K562 (cell line): ENCODE measurements at regions not wholly inside any gene's neighbourhood (a gene's known extent, or its start where the extent isn't known, plus 50 kb on each side); places are given as distances from the start of the nearest gene placed in this dataset.

Experiments used
- ATAC-seq: fragments of 200-7000 bp; cut with Tn5 transposase; 3 replicates; pipeline ENCODE4 v1.9.1; 2020; ENCODE audit warnings: moderate library complexity
- BruUV-seq: library from RNA; stranded (reverse); fragments of 400-500 nt; replicated peaks from 2 replicates; lab custom pipeline; 2021; lab: Mats Ljungman, UMichigan
- CTCF ChIA-PET: fragments of 300-600 bp; formaldehyde crosslinking; extraction: SDS; loops from one replicate; lab custom pipeline; 2021; ENCODE audit warnings: low intra/inter-chr PET ratio; lab: Yijun Ruan, JAX
- POLR2A ChIA-PET: fragments of 300-600, 350-650 bp; sonication (Branson Sonifier 250); formaldehyde crosslinking; extraction: SDS; loops from one replicate; lab custom pipeline; 2021; ENCODE audit warnings: antibody characterized with exemption, inconsistent platforms; lab: Yijun Ruan, JAX
- DNase-seq, 4 experiments: peaks; one replicate each; pipeline versions ENCODE4 v3.0.0 to v3.0.0-alpha.2; 2011 to 2018; ENCODE audit warnings: low spot score in 3 of 4, mixed read lengths in 3 of 4; ENCODE audit errors: extremely low read depth in 1 of 4
- FAIRE-seq: peaks from 2 replicates; lab custom pipeline; 2011; peaks lifted over from hg19 to GRCh38; lab: Jason Lieb, UNC
- H2AFZ ChIP-seq: 2 replicates; pipeline ENCODE4 v1.6.0; 2011; ENCODE audit warnings: low read depth, low read length, control low read depth, inconsistent platforms
- H3K27ac ChIP-seq: fragments of 200-600 bp; 3 replicates; pipeline ENCODE4 v1.8.0; 2011; ENCODE audit warnings: low read depth, mild to moderate bottlenecking, control low read depth, inconsistent platforms, low read length, moderate library complexity, mixed read lengths; ENCODE audit errors: extremely low read depth
- H3K27me3 ChIP-seq, 2 experiments: fragments of 300-600 bp in 1 of 2; 2 replicates in 1 of 2; 3 replicates in 1 of 2; pipeline versions ENCODE4 v1.6.0 to v1.8.0; 2011; ENCODE audit warnings: inconsistent platforms in 2 of 2, low read length in 2 of 2, mild to moderate bottlenecking in 1 of 2, mixed read lengths in 1 of 2, moderate library complexity in 1 of 2; ENCODE audit not compliant: control insufficient read depth in 2 of 2, insufficient read depth in 2 of 2
- H3K36me3 ChIP-seq: fragments of 300-600 bp; 3 replicates; pipeline ENCODE4 v1.8.0; 2011; ENCODE audit warnings: mild to moderate bottlenecking, low read length, inconsistent platforms; ENCODE audit not compliant: control insufficient read depth, insufficient read depth
- H3K4me1 ChIP-seq, 2 experiments: fragments of 200-600 bp in 1 of 2; replicated peaks in 1 of 2; 2 replicates in 1 of 2; 3 replicates in 1 of 2; pipeline versions ENCODE4 v1.5.1 to v1.8.0; 2011; ENCODE audit warnings: inconsistent platforms in 2 of 2, low read length in 2 of 2, mild to moderate bottlenecking in 1 of 2, mixed read lengths in 1 of 2, moderate library complexity in 1 of 2; ENCODE audit not compliant: control insufficient read depth in 2 of 2, insufficient read depth in 2 of 2
- H3K4me2 ChIP-seq: 2 replicates; pipeline ENCODE4 v1.6.1; 2011; ENCODE audit warnings: low read length, control low read depth, inconsistent platforms, mixed read lengths; ENCODE audit not compliant: insufficient read depth
- H3K4me3 ChIP-seq: fragments of 200-600 bp; sonication (generic), shearing (Covaris generic); 2 replicates; pipeline ENCODE4 v1.5.1; 2016; ENCODE audit warnings: control low read depth, inconsistent platforms
- H3K79me2 ChIP-seq: fragments of 200-600 bp; 3 replicates; pipeline ENCODE4 v1.8.0; 2011; ENCODE audit warnings: low read length, inconsistent platforms; ENCODE audit not compliant: control insufficient read depth, insufficient read depth
- H3K9ac ChIP-seq, 2 experiments: 2 replicates each; pipeline versions ENCODE4 v1.6.0 to v1.6.1; 2011; ENCODE audit warnings: low read depth in 2 of 2, low read length in 2 of 2, control low read depth in 1 of 2, inconsistent platforms in 1 of 2, mild to moderate bottlenecking in 1 of 2, mixed read lengths in 1 of 2; ENCODE audit not compliant: insufficient read depth in 1 of 2
- H3K9me1 ChIP-seq: one replicate; pipeline ENCODE4 v1.6.0; 2011; ENCODE audit warnings: inconsistent platforms, mild to moderate bottlenecking, low read length, moderate library complexity; ENCODE audit not compliant: control insufficient read depth, insufficient read depth
- H3K9me3 ChIP-seq: replicated peaks from 2 replicates; pipeline ENCODE4 v1.5.1; 2011; ENCODE audit warnings: low read depth, low read length, inconsistent platforms; ENCODE audit not compliant: control insufficient read depth, insufficient read depth
- H4K20me1 ChIP-seq: replicated peaks from 2 replicates; pipeline ENCODE4 v1.6.1; 2011; ENCODE audit warnings: low read length, inconsistent platforms, mixed read lengths; ENCODE audit not compliant: control insufficient read depth, insufficient read depth
- BCL6 ChIP-seq: fragments of 250-450 bp; sonication (Bioruptor Pico); IDR thresholded peaks from 2 replicates; pipeline ENCODE4 v1.4.0; 2020
- BRD9 ChIP-seq: fragments of 450-650 bp; IDR thresholded peaks from 2 replicates; pipeline ENCODE4 v1.6.1; 2018; ENCODE audit warnings: low read depth; ENCODE audit not compliant: partially characterized antibody
- HBP1 ChIP-seq: fragments of 450-650 bp; formaldehyde crosslinking; IDR thresholded peaks from 2 replicates; pipeline ENCODE4 v1.4.0; 2022; ENCODE audit warnings: missing genetic modification characterization
- KAT2B ChIP-seq: IDR thresholded peaks from one replicate; pipeline ENCODE4 v1.6.1; 2012; ENCODE audit warnings: low read depth, mild to moderate bottlenecking, control low read depth, inconsistent platforms, low read length, moderate library complexity
- KLF10 ChIP-seq: fragments of 250-450 bp; sonication (Bioruptor Pico); IDR thresholded peaks from 2 replicates; pipeline ENCODE4 v1.6.1; 2021; ENCODE audit warnings: matching md5 sums
- MLLT1 ChIP-seq, 2 experiments: fragments of 450-650 bp; IDR thresholded peaks; 2 replicates each; pipeline ENCODE4 v1.6.1; 2016
- PHB2 ChIP-seq: fragments of 450-650 bp; IDR thresholded peaks from 2 replicates; pipeline ENCODE4 v1.6.1; 2017; ENCODE audit warnings: low read depth
- PHTF2 ChIP-seq: fragments of 250-450 bp; sonication (Bioruptor Pico); IDR thresholded peaks from 2 replicates; pipeline ENCODE4 v1.5.0; 2021; ENCODE audit warnings: mild to moderate bottlenecking
- SIX5 ChIP-seq, 2 experiments: IDR thresholded peaks; 2 replicates each; pipeline ENCODE4 v1.6.1; 2011; ENCODE audit warnings: low read length in 2 of 2, borderline replicate concordance in 1 of 2, low read depth in 1 of 2, mild to moderate bottlenecking in 1 of 2, moderate library complexity in 1 of 2; ENCODE audit not compliant: insufficient read depth in 1 of 2
- TARDBP ChIP-seq: fragments of 450-650 bp; IDR thresholded peaks from 2 replicates; pipeline ENCODE4 v1.6.1; 2016
- TSC22D4 ChIP-seq: fragments of 450-650 bp; IDR thresholded peaks from 2 replicates; pipeline ENCODE4 v1.6.1; 2016; ENCODE audit warnings: missing genetic modification characterization, missing biosample characterization, control low read depth
- ZBTB8A ChIP-seq: fragments of 450-650 bp; IDR thresholded peaks from 2 replicates; pipeline ENCODE4 v1.6.1; 2018; ENCODE audit warnings: mild to moderate bottlenecking, moderate library complexity; ENCODE audit not compliant: partially characterized antibody
- ZC3H11A ChIP-seq: IDR thresholded peaks from 2 replicates; pipeline ENCODE4 v1.6.1; 2012; ENCODE audit warnings: low read depth, low read length, improper control_type of control experiment
- ZNF354B ChIP-seq: fragments of 250-450 bp; sonication (Bioruptor Pico); IDR thresholded peaks from 2 replicates; pipeline ENCODE4 v1.4.0; 2020
- WGBS: fragments of 100-300 bp; shearing (Covaris generic); methylation state at CpG from one replicate; pipeline ENCODE4 v1.1.6; 2016; ENCODE audit warnings: low coverage, mixed read lengths; ENCODE audit not compliant: insufficient coverage; ENCODE audit errors: missing lambda C conversion rate; 5-methylcytosine and 5-hydroxymethylcytosine counted together
- in situ Hi-C: fragments of 300-500 bp; cut with MboI; formaldehyde crosslinking; loops from 4 replicates; pipeline ENCODE4 v1.15.0; 2018; ENCODE audit warnings: inconsistent platforms, mixed read lengths
- intact Hi-C: fragments of 100-400 bp; cut with micrococcal nuclease; formaldehyde crosslinking; loops from 2 replicates; pipeline ENCODE4 v1.14.2; 2022

- H4K20me1 ChIP-seq: no peaks in the 10 kb centered on the region
- POLR2A ChIA-PET: no interaction called here
- WGBS: no CpG with 5 or more reads among the region's 3 CpGs
- H3K9ac ChIP-seq: no peak overlapping the region
- in situ Hi-C loops: no loop called here
- H3K36me3 ChIP-seq: no peaks in the 10 kb centered on the region
- H3K4me2 ChIP-seq: no peak overlapping the region
- H3K9me3 ChIP-seq: no peaks in the 10 kb centered on the region
- no peaks in the 10 kb centered on the region for H3K79me2 ChIP-seq
- intact Hi-C loops: no loop called here
- no peaks in the 10 kb centered on the region for H3K9me1 ChIP-seq
- no peak overlapping the region for H2AFZ ChIP-seq
- no peaks in the 10 kb centered on the region for H3K27me3 ChIP-seq
- H3K27ac ChIP-seq: no peak overlapping the region
- no peak for DNase-seq
- TF ChIP-seq KAT2B: no peak
- TF ChIP-seq ZC3H11A: no peak
- no peak for TF ChIP-seq HBP1 (CRISPR knock-in tag)
- TF ChIP-seq PHB2: no peak
- no peak for TF ChIP-seq ZNF354B
- no peak for TF ChIP-seq ZBTB8A
- no peak for TF ChIP-seq BCL6 (CRISPR knock-in tag)
- TF ChIP-seq KLF10: no peak
- no peak for TF ChIP-seq MLLT1 (IDR thresholded peaks at IDR 0.05)
- TF ChIP-seq TSC22D4 (tag): no peak
- no peak for TF ChIP-seq TARDBP
- TF ChIP-seq PHTF2 (CRISPR knock-in tag): no peak
- TF ChIP-seq BRD9: no peak
- TF ChIP-seq SIX5 (IDR thresholded peaks at IDR 0.05; ENCODE audit: borderline replicate concordance in 1 of 2, insufficient read depth in 1 of 2, low read depth in 1 of 2, low read length in 2 of 2): no peak
- no peak overlapping the region for H3K4me3 ChIP-seq
- no peak for ATAC-seq
- BruUV-seq: no TSS peak
- FAIRE-seq: no peak
- CTCF ChIA-PET: no interaction called here
- H3K4me1 ChIP-seq: no peaks in the 10 kb centered on the region
Observed at GRCh38 chr9:25613709-25614108, 64.5 kb downstream of the TUSC1 start.
